Hepatocyte (in vitro differentiated cells): ENCODE measurements at regions not wholly inside any gene's neighbourhood (a gene's known extent, or its start where the extent isn't known, plus 50 kb on each side); places are given as distances from the start of the nearest gene placed in this dataset.

Source experiments
- DNase-seq: peaks from one replicate; pipeline ENCODE4 v3.0.0-alpha.2; 2016; ENCODE audit warnings: low spot score
- H2AFZ ChIP-seq: fragments of 200-600 bp; sonication (generic); 2 replicates; pipeline ENCODE4 v1.6.0; 2016; ENCODE audit warnings: antibody characterized with exemption, mild to moderate bottlenecking
- H3K27ac ChIP-seq: fragments of 200-600 bp; sonication (generic); 2 replicates; pipeline ENCODE4 v1.5.1; 2016; ENCODE audit warnings: mild to moderate bottlenecking
- H3K27me3 ChIP-seq: fragments of 200-600 bp; sonication (generic); 2 replicates; pipeline ENCODE4 v1.6.1; 2016
- H3K36me3 ChIP-seq: fragments of 200-600 bp; sonication (generic); replicated peaks from 2 replicates; pipeline ENCODE4 v1.5.1; 2016; ENCODE audit warnings: low read depth; ENCODE audit not compliant: insufficient read depth
- H3K4me1 ChIP-seq: fragments of 200-600 bp; sonication (generic); 2 replicates; pipeline ENCODE4 v1.5.1; 2016; ENCODE audit warnings: mild to moderate bottlenecking, moderate library complexity; ENCODE audit not compliant: insufficient read depth
- H3K4me2 ChIP-seq: fragments of 200-600 bp; sonication (generic); 2 replicates; pipeline ENCODE4 v1.6.0; 2016
- H3K4me3 ChIP-seq: fragments of 200-600 bp; sonication (generic); 2 replicates; pipeline ENCODE4 v1.5.1; 2016; ENCODE audit warnings: mild to moderate bottlenecking
- H3K79me2 ChIP-seq: fragments of 200-600 bp; sonication (generic); 2 replicates; pipeline ENCODE4 v1.6.0; 2017; ENCODE audit warnings: mild to moderate bottlenecking
- H3K9me2 ChIP-seq: fragments of 200-600 bp; sonication (generic); replicated peaks from 2 replicates; pipeline ENCODE4 v1.6.0; 2017; ENCODE audit warnings: mild to moderate bottlenecking; ENCODE audit not compliant: insufficient read depth
- H3K9me3 ChIP-seq: fragments of 200-600 bp; sonication (generic); 2 replicates; pipeline ENCODE4 v1.5.1; 2016; ENCODE audit warnings: low read depth, mild to moderate bottlenecking
- H4K20me1 ChIP-seq: fragments of 200-600 bp; sonication (generic); 2 replicates; pipeline ENCODE4 v1.6.0; 2016; ENCODE audit warnings: mild to moderate bottlenecking; ENCODE audit not compliant: insufficient read depth, poor library complexity, severe bottlenecking
- CTCF ChIP-seq: fragments of 200-600 bp; sonication (generic); IDR thresholded peaks from 2 replicates; pipeline ENCODE4 v1.5.1; 2016; ENCODE audit warnings: antibody characterized with exemption, mild to moderate bottlenecking; ENCODE audit not compliant: poor library complexity
- EZH2 ChIP-seq: fragments of 200-600 bp; sonication (generic); IDR thresholded peaks from 2 replicates; pipeline ENCODE4 v1.6.1; 2016; ENCODE audit warnings: antibody characterized with exemption, mild to moderate bottlenecking, borderline replicate concordance
- EZH2phosphoT487 ChIP-seq: fragments of 200-600 bp; sonication (generic); IDR thresholded peaks from one replicate; pipeline ENCODE4 v1.6.1; 2018; ENCODE audit warnings: antibody characterized with exemption, mild to moderate bottlenecking, low read depth, moderate library complexity; ENCODE audit not compliant: unreplicated experiment, severe bottlenecking
- WGBS: methylation state at CpG from one replicate; pipeline ENCODE4 v1.1.6; 2016; ENCODE audit warnings: low lambda C conversion rate; ENCODE audit errors: missing lambda C conversion rate; 5-methylcytosine and 5-hydroxymethylcytosine counted together

- WGBS = 98% methylated on average over 40 of the region's 40 CpGs
- no peak overlapping the region for H3K4me3 ChIP-seq
- H3K27ac ChIP-seq = no peak overlapping the region
- no peak for DNase-seq
- no peaks in the 10 kb centered on the region for H3K36me3 ChIP-seq
- TF ChIP-seq EZH2 (no peak), CTCF (no peak), EZH2phosphoT487 (no peak)
- no peaks in the 10 kb centered on the region for H3K4me1 ChIP-seq
- no peaks in the 10 kb centered on the region for H3K79me2 ChIP-seq
- H3K9me3 ChIP-seq = no peaks in the 10 kb centered on the region
- H2AFZ ChIP-seq = no peak overlapping the region
- H3K27me3 ChIP-seq = no peaks in the 10 kb centered on the region
- H3K4me2 ChIP-seq = no peak overlapping the region
- H4K20me1 ChIP-seq = no peaks in the 10 kb centered on the region
- no peaks in the 10 kb centered on the region for H3K9me2 ChIP-seq
These were observed 99.8 kb downstream of the KPNA2 start for GRCh38 chr17:68135141-68135887.

GRCh38 chr17:68141050-68141449, 105.5 kb downstream of the KPNA2 start:
- Histone ChIP-seq H3K27ac (no peak overlapping the region), H4K20me1 (no peaks in the 10 kb centered on the region), H3K4me1 (no peaks in the 10 kb centered on the region), H3K27me3 (no peaks in the 10 kb centered on the region), H3K79me2 (no peaks in the 10 kb centered on the region), H3K4me2 (no peak overlapping the region), H3K36me3 (no peaks in the 10 kb centered on the region), H3K9me2 (no peaks in the 10 kb centered on the region), H3K9me3 (no peaks in the 10 kb centered on the region), H3K4me3 (no peak overlapping the region), H2AFZ (no peak overlapping the region)
- 76% methylated on average over 3 of the region's 3 CpGs for WGBS
- TF ChIP-seq CTCF (no peak), EZH2phosphoT487 (no peak)
- DNase-seq = no peak

GRCh38 chr17:68142595-68142994, 105.2 kb upstream of the AMZ2 start:
- H3K9me2 ChIP-seq = no peaks in the 10 kb centered on the region
- no peaks in the 10 kb centered on the region for H3K4me1 ChIP-seq
- H3K79me2 ChIP-seq = no peaks in the 10 kb centered on the region
- no peaks in the 10 kb centered on the region for H3K27me3 ChIP-seq
- DNase-seq = no peak
- 71% methylated on average over 1 of the region's 1 CpG for WGBS
- no peaks in the 10 kb centered on the region for H4K20me1 ChIP-seq
- H3K36me3 ChIP-seq = no peaks in the 10 kb centered on the region
- no peak overlapping the region for H3K4me3 ChIP-seq
- H3K9me3 ChIP-seq = no peaks in the 10 kb centered on the region
- H2AFZ ChIP-seq = no peak overlapping the region
- TF ChIP-seq EZH2phosphoT487 (no peak), CTCF (no peak), EZH2 (no peak)
- H3K27ac ChIP-seq = no peak overlapping the region
- H3K4me2 ChIP-seq = no peak overlapping the region
